Transverse colon (tissue), 4 donors: ENCODE measurements at regions not wholly inside any gene's neighbourhood (a gene's known extent, or its start where the extent isn't known, plus 50 kb on each side); places are given as distances from the start of the nearest gene placed in this dataset.

Experiments
- EP300 ChIP-seq: sonication (generic); formaldehyde crosslinking; IDR thresholded peaks from one replicate; pipeline ENCODE4 v1.6.1; 2017; ENCODE audit warnings: antibody characterized with exemption, low read depth
- POLR2A ChIP-seq: fragments of 450-650 bp; IDR thresholded peaks from one replicate; pipeline ENCODE4 v1.6.1; 2016; ENCODE audit warnings: antibody characterized with exemption, mild to moderate bottlenecking, moderate library complexity
- POLR2AphosphoS5 ChIP-seq, 3 donors: sonication (generic); formaldehyde crosslinking; IDR thresholded peaks; one replicate each; pipeline ENCODE4 v1.6.1; 2016; ENCODE audit warnings: antibody characterized with exemption in 3 of 3
- TF ChIP-seq, protein P1 (sequence below), 5 experiments: fragments of 200-600 bp in 3 of 5; fragments of 450-650 bp in 2 of 5; sonication (generic) in 3 of 5; IDR thresholded peaks; 1 replicate in 2 of 5; 2 replicates in 3 of 5; pipeline ENCODE4 v1.5.1; 2016 to 2017; ENCODE audit warnings: antibody characterized with exemption in 5 of 5, inconsistent platforms in 3 of 5, mild to moderate bottlenecking in 2 of 5, moderate library complexity in 1 of 5

DNA sequence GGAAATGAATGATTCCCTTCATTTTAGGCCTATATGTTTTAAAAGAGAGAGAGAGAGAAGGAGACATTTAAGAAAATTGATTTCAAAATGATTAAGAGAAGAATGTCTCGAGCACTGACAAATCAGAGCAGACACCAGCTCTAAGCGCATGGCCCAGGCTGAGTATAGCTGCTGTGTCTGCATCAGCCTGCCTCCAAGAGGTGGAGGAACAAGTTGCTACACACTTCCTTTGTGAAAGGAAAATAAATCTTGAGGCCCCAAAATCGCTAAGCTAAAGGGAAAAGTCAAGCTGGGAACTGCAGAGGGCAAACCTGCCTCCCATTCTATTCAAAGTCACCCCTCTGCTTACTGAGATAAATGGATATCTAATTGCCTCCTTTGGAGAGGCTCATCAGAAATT is 728.7 kb upstream of the TMEM132C start:
- TF ChIP-seq, protein P1, sequence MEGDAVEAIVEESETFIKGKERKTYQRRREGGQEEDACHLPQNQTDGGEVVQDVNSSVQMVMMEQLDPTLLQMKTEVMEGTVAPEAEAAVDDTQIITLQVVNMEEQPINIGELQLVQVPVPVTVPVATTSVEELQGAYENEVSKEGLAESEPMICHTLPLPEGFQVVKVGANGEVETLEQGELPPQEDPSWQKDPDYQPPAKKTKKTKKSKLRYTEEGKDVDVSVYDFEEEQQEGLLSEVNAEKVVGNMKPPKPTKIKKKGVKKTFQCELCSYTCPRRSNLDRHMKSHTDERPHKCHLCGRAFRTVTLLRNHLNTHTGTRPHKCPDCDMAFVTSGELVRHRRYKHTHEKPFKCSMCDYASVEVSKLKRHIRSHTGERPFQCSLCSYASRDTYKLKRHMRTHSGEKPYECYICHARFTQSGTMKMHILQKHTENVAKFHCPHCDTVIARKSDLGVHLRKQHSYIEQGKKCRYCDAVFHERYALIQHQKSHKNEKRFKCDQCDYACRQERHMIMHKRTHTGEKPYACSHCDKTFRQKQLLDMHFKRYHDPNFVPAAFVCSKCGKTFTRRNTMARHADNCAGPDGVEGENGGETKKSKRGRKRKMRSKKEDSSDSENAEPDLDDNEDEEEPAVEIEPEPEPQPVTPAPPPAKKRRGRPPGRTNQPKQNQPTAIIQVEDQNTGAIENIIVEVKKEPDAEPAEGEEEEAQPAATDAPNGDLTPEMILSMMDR (IDR thresholded peaks at IDR 0.05) = no peak
- TF ChIP-seq POLR2A (no peak), POLR2AphosphoS5 (IDR thresholded peaks at IDR 0.05) (no peak), EP300 (no peak)
